GM12872 (cell line): ENCODE measurements at regions not wholly inside any gene's neighbourhood (a gene's known extent, or its start where the extent isn't known, plus 50 kb on each side); places are given as distances from the start of the nearest gene placed in this dataset.

Source experiments
- CTCF ChIP-seq: IDR thresholded peaks from 3 replicates; pipeline ENCODE4 v1.5.1; 2011; ENCODE audit warnings: low read depth, mild to moderate bottlenecking, low read length, moderate library complexity; ENCODE audit not compliant: insufficient read depth

GRCh38 chr5:82362636-82363035 lies 84.5 kb upstream of the RPS23 start:
- no peak for TF ChIP-seq CTCF

- no peak for TF ChIP-seq CTCF
Measured at GRCh38 chr5:82360022-82360421, 81.9 kb upstream of the RPS23 start.

DNA sequence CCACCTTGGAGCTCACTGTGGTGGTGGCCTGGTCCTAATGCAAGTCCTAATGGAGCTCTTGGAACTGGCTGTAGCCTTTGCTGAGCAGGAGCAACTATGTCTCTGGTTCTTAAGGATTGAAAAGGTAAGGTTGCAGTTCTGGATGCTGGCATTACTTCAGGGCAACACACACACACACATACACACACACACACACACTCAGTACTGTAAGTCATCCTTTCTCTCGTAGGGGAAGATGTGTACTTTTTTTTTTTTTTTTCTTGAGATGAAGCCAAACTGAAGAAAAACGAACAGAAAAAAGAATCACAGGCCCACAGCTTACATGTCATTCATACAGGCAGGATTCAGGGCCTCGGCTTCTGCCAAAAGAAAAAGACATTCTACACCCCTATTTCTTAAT lies 81.1 kb upstream of the RPS23 start:
- no peak for TF ChIP-seq CTCF

DNA sequence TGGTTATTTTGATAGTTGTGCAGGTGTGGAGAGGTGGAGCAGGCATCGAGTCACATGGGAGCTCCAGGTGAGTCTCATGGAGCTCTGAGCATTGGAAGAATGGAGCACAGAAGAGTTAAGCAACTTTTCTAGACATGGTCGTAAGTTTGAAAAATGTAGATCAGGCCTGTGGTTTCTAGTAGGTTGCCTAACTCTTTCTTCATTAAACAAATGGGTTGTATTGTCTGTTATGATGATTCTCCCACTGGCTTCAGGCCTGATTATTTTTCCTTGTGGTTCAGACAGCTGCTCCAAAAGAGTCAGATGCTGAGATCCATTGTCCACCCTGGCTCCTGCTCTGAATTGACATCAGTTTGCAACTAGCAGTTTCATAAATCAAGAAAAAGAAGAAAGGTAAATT lies 80.3 kb upstream of the RPS23 start:
- TF ChIP-seq CTCF: no peak

DNA sequence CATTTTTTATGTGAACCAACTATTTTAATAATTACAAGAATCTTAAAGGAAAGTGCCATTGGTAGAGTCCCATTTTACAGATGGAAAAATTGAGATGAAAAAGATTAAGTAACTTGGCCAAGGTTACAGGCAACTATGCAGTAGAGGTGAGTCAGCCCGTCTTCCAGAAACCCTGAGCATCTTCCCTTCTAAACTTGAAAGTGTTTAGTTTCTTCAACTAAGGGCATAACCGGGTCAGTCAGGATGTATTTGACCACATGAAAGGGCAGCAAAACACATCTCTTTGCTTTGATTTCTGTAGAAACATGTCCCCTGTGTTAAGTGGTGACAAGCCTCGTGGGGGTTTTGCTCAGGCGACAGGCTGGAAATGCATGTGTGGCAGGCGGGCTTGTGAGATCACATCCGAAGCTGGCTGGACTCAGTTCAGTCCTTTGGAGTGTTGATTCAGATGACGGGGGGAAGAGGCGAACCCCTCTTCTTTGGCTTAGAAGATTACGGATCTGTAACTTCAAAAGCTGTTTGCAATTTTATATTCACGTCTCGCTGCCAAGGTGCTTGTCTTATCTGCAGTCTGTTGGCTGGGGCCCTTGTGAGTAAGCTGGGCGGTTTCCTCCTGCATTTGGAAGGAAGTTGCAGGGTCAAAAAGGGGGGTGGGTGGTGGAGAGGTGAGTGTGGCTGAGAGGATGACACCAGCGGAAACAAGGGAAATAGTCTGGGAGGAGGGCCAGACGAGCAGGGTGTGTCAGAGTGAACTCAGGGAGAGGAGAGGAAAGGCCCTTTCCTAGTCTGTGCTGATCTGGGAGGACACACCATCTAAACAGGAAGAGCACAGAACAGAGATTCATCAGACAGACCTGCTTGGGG lies 78.9 kb upstream of the RPS23 start:
- no peak for TF ChIP-seq CTCF

- TF ChIP-seq CTCF: no peak
Measured at GRCh38 chr5:82356021-82356420, 77.9 kb upstream of the RPS23 start.

GRCh38 chr5:82355496-82355895 lies 77.3 kb upstream of the RPS23 start:
- no peak for TF ChIP-seq CTCF
